ENCODE measurements at regions not wholly inside any gene's neighbourhood (a gene's known extent, or its start where the extent isn't known, plus 50 kb on each side); places are given as distances from the start of the nearest gene placed in this dataset.

DNA sequence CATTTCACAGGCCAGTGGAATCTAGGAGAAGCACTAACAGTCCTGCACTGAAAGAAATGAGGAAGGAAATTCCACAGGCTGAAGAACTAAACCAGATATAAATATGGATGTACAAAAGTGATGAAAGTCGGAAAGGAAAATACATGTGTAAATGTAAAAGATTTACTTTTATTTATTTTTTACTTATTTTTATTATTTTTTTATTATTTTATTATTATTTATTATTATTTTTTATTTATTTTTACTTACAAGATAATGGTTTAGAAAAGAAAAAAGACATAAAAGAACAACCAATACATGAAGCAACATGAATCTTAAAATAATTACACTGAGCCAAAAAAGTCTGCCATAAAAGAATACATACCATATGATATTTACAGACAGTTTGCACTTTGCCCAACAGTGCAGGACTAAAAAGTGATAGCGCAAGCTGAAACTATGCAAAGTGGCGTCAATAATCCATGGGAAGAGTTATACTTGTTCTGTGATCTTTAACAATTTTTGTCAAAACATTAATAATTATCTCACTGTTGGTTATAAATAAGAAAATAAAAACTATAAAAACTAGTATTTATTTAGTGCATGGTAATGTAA, 317.8 kb upstream of the MKI67 start:
- TF ChIP-seq, protein P1, sequence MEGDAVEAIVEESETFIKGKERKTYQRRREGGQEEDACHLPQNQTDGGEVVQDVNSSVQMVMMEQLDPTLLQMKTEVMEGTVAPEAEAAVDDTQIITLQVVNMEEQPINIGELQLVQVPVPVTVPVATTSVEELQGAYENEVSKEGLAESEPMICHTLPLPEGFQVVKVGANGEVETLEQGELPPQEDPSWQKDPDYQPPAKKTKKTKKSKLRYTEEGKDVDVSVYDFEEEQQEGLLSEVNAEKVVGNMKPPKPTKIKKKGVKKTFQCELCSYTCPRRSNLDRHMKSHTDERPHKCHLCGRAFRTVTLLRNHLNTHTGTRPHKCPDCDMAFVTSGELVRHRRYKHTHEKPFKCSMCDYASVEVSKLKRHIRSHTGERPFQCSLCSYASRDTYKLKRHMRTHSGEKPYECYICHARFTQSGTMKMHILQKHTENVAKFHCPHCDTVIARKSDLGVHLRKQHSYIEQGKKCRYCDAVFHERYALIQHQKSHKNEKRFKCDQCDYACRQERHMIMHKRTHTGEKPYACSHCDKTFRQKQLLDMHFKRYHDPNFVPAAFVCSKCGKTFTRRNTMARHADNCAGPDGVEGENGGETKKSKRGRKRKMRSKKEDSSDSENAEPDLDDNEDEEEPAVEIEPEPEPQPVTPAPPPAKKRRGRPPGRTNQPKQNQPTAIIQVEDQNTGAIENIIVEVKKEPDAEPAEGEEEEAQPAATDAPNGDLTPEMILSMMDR (IDR thresholded peaks at IDR 0.05; ENCODE audit: insufficient read depth, low read length, severe bottlenecking) = no peak
- DNase-seq (ENCODE audit: low read depth) = no peak
- no peak overlapping the region for H3K4me3 ChIP-seq (ENCODE audit: low read depth, low read length)
- no peaks in the 10 kb centered on the region for H3K36me3 ChIP-seq (ENCODE audit: control insufficient read depth, insufficient read depth, low read length)
- H3K27me3 ChIP-seq (ENCODE audit: control insufficient read depth, insufficient read depth, low read length) = no peaks in the 10 kb centered on the region
- FAIRE-seq = no peak

DNA sequence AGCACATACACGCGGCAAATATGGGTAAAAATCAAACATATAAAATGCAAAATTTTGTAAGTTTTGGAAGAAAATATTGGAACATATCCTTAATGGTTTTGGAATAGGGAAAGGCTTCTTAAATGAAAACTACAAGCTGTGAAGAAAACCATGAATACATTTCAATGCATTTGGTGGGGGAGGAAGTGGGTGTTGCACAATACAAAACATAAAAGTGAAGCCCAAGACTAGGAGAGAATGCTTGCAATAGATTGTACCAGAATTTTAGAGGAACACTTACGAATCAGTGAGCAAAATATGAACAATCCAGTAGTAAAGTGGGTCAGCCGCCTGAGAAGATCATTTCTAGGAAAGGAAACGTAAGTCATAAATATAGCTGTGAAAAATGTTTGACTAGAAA, 322.6 kb upstream of the MKI67 start:
- FAIRE-seq (no peak), DNase-seq (ENCODE audit: low read depth) (no peak)
- Histone ChIP-seq H3K4me3 (ENCODE audit: low read depth, low read length) (no peak overlapping the region), H3K36me3 (ENCODE audit: control insufficient read depth, insufficient read depth, low read length) (no peaks in the 10 kb centered on the region), H3K27me3 (ENCODE audit: control insufficient read depth, insufficient read depth, low read length) (no peaks in the 10 kb centered on the region)
- TF ChIP-seq, protein P1 (IDR thresholded peaks at IDR 0.05; ENCODE audit: insufficient read depth, low read length, severe bottlenecking) = no peak

DNA sequence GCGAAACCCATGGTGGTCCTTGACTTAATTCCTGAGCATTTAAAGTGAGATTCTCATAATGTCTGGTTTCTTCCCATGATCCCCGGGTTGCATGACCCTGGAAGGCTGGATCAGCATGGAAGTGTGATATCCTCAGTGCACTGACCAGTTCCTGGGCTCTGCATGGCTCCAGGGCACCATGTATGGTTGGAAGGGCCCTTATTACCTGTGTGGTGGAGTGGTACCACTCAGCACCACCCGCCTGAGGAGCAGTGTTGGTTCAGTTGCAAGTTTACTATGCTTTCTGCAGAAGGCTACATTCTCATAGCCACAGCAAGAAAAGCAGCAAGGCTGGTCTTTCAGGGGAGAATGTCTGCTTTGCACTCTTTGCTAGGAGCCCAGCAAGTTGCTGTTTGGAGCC, 325.7 kb upstream of the MKI67 start:
- H3K4me3 ChIP-seq (ENCODE audit: low read depth, low read length) = no peak overlapping the region
- DNase-seq (ENCODE audit: low read depth) = no peak
- no peaks in the 10 kb centered on the region for H3K36me3 ChIP-seq (ENCODE audit: control insufficient read depth, insufficient read depth, low read length)
- TF ChIP-seq, protein P1 (IDR thresholded peaks at IDR 0.05; ENCODE audit: insufficient read depth, low read length, severe bottlenecking) = no peak
- no peaks in the 10 kb centered on the region for H3K27me3 ChIP-seq (ENCODE audit: control insufficient read depth, insufficient read depth, low read length)
- FAIRE-seq = no peak

DNA sequence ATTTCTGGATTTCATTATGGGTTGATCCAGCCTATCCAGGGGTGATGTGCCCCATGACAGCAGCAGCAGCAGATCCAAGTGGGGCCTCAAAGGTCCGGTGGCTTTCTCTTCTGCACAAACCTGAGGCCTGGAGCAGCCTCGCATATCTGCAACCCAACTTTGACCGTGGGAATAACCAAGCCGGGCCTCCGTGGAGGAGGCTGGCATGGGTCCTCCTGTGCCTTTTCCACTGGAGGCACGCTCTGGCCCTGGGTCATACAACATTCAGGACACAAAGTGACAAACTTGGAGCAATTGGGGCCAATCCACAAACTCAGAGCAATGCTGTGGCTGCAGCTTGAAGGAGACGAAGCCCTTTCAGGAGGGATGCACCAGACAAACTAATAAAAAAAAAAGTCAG, 330.0 kb upstream of the MKI67 start:
- H3K36me3 ChIP-seq (ENCODE audit: control insufficient read depth, insufficient read depth, low read length) = no peaks in the 10 kb centered on the region
- TF ChIP-seq, protein P1 (IDR thresholded peaks at IDR 0.05; ENCODE audit: insufficient read depth, low read length, severe bottlenecking) = no peak
- no peaks in the 10 kb centered on the region for H3K27me3 ChIP-seq (ENCODE audit: control insufficient read depth, insufficient read depth, low read length)
- DNase-seq (ENCODE audit: low read depth) (no peak), FAIRE-seq (no peak)
- no peak overlapping the region for H3K4me3 ChIP-seq (ENCODE audit: low read depth, low read length)

DNA sequence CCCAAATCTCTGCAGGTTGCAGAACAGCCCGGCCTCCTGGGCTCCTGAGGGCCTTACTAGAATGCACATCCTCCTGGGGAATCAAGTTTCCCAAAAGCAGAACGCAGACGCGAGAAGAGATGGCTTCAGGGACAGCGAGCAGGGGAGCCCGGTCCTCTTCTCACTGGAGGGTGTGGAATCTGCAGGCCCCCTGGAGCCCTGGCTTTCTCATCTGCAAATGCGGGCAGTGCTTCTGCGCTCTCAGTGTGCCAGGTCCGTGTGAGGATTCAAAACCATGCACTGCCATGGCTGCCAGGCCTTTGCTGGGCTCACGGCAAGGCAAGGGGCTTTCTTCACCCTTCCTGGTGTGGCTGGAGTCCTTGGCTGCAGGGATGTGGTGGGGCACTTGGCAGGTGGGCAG, 330.9 kb upstream of the MKI67 start:
- H3K4me3 ChIP-seq (ENCODE audit: low read depth, low read length) = no peak overlapping the region
- no peaks in the 10 kb centered on the region for H3K36me3 ChIP-seq (ENCODE audit: control insufficient read depth, insufficient read depth, low read length)
- no peaks in the 10 kb centered on the region for H3K27me3 ChIP-seq (ENCODE audit: control insufficient read depth, insufficient read depth, low read length)
- FAIRE-seq = no peak
- TF ChIP-seq, protein P1 (IDR thresholded peaks at IDR 0.05; ENCODE audit: insufficient read depth, low read length, severe bottlenecking) = no peak
- no peak for DNase-seq (ENCODE audit: low read depth)

DNA sequence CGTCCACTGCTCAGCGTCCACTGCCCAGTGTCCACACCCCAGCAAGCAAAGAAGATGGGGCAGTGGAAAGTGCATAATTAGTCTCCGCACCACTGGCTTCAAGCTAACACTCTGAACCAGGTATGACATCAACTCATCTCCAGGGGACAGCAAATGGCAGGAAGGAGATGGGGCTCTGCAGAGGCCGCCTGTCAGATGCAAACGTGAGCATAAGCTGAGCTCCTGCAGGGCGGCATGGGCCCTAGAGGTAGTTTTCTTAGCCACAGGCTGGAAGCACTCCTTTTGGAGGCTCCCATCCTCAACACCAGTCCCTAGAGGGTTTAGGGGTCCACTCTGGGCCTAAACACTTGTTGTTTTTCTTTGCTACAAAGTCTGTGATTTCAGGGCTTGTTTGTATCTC, 335.8 kb upstream of the MKI67 start:
- Histone ChIP-seq H3K27me3 (ENCODE audit: control insufficient read depth, insufficient read depth, low read length) (no peaks in the 10 kb centered on the region), H3K4me3 (ENCODE audit: low read depth, low read length) (no peak overlapping the region), H3K36me3 (ENCODE audit: control insufficient read depth, insufficient read depth, low read length) (no peaks in the 10 kb centered on the region)
- TF ChIP-seq, protein P1 (IDR thresholded peaks at IDR 0.05; ENCODE audit: insufficient read depth, low read length, severe bottlenecking) = no peak
- DNase-seq (ENCODE audit: low read depth) (no peak), FAIRE-seq (no peak)

All from bronchial epithelial cell (primary cell).